OCI-LY7 (cell line): ENCODE measurements at regions not wholly inside any gene's neighbourhood (a gene's known extent, or its start where the extent isn't known, plus 50 kb on each side); places are given as distances from the start of the nearest gene placed in this dataset.

Experiments used
- BruUV-seq: library from RNA; stranded (reverse); fragments of 400-500 nt; replicated peaks from 2 replicates; lab custom pipeline; 2021; lab: Mats Ljungman, UMichigan
- CTCF ChIA-PET: fragments of 300-600 bp; sonication (Branson Sonifier 250); formaldehyde crosslinking; loops from one replicate; lab custom pipeline; 2022; ENCODE audit warnings: antibody characterized with exemption; ENCODE audit not compliant: unreplicated experiment; lab: Charles Lee
- POLR2A ChIA-PET: fragments of 300-600 bp; sonication (Branson Sonifier 250); formaldehyde crosslinking; loops from one replicate; lab custom pipeline; 2022; ENCODE audit warnings: antibody characterized with exemption; lab: Charles Lee
- DNase-seq: peaks from one replicate; pipeline ENCODE4 v3.0.0-alpha.2; 2015; ENCODE audit warnings: low spot score
- H2AFZ ChIP-seq: fragments of 200-600 bp; sonication (generic), shearing (Covaris generic); 2 replicates; pipeline ENCODE4 v1.6.1; 2014; ENCODE audit warnings: mild to moderate bottlenecking, antibody characterized with exemption, low read length, moderate library complexity
- H3K27ac ChIP-seq: fragments of 200-600 bp; sonication (generic); 2 replicates; pipeline ENCODE4 v1.5.1; 2014; ENCODE audit warnings: mixed run types, low read depth, mild to moderate bottlenecking, moderate library complexity, low read length, inconsistent platforms; ENCODE audit not compliant: poor library complexity, severe bottlenecking
- H3K36me3 ChIP-seq: fragments of 200-600 bp; sonication (generic); 2 replicates; pipeline ENCODE4 v1.6.1; 2014; ENCODE audit warnings: mild to moderate bottlenecking, antibody characterized with exemption, low read length, moderate library complexity, mixed read lengths; ENCODE audit not compliant: insufficient read depth
- H3K4me1 ChIP-seq: fragments of 200-600 bp; sonication (generic); 2 replicates; pipeline ENCODE4 v1.5.1; 2014; ENCODE audit warnings: mild to moderate bottlenecking, low read length; ENCODE audit not compliant: insufficient read depth, poor library complexity, severe bottlenecking
- H3K4me2 ChIP-seq: fragments of 200-600 bp; sonication (generic); 2 replicates; pipeline ENCODE4 v1.6.1; 2014; ENCODE audit warnings: mild to moderate bottlenecking, low read length
- H3K4me3 ChIP-seq: fragments of 200-600 bp; sonication (generic); 2 replicates; pipeline ENCODE4 v1.5.1; 2014; ENCODE audit warnings: mild to moderate bottlenecking, low read depth, low read length; ENCODE audit not compliant: poor library complexity, severe bottlenecking
- H3K79me2 ChIP-seq: fragments of 200-600 bp; sonication (generic); 2 replicates; pipeline ENCODE4 v1.6.1; 2016; ENCODE audit warnings: low read depth, mild to moderate bottlenecking, low read length, moderate library complexity, mixed read lengths; ENCODE audit not compliant: insufficient read depth
- H3K9me2 ChIP-seq: fragments of 200-600 bp; sonication (generic); 2 replicates; pipeline ENCODE4 v1.6.1; 2016; ENCODE audit warnings: mild to moderate bottlenecking, low read length, mixed read lengths; ENCODE audit not compliant: insufficient read depth
- H3K9me3 ChIP-seq: fragments of 200-600 bp; sonication (generic); 2 replicates; pipeline ENCODE4 v1.6.1; 2014; ENCODE audit warnings: mild to moderate bottlenecking, mixed run types, low read length, mixed read lengths
- H4K20me1 ChIP-seq: fragments of 200-600 bp; sonication (generic); 2 replicates; pipeline ENCODE4 v1.6.1; 2014; ENCODE audit warnings: mild to moderate bottlenecking, antibody characterized with exemption, low read length, moderate library complexity, mixed read lengths; ENCODE audit not compliant: insufficient read depth
- EZH2phosphoT487 ChIP-seq: fragments of 200-600 bp; sonication (generic); IDR thresholded peaks from 2 replicates; pipeline ENCODE4 v1.6.1; 2018; ENCODE audit warnings: low read depth, borderline replicate concordance, mild to moderate bottlenecking, mixed run types, antibody characterized with exemption, low read length, moderate library complexity, mixed read lengths
- intact Hi-C: fragments of 100-400 bp; cut with micrococcal nuclease; formaldehyde crosslinking; loops from one replicate; pipeline ENCODE4 v1.10.0; 2022; ENCODE audit not compliant: unreplicated experiment
- TF ChIP-seq, protein P1 (sequence below): fragments of 200-600 bp; sonication (generic); conservative IDR thresholded peaks from 2 replicates; pipeline ENCODE4 v1.5.1; 2014; ENCODE audit warnings: mild to moderate bottlenecking, antibody characterized with exemption, low read length, moderate library complexity, mixed read lengths

DNA sequence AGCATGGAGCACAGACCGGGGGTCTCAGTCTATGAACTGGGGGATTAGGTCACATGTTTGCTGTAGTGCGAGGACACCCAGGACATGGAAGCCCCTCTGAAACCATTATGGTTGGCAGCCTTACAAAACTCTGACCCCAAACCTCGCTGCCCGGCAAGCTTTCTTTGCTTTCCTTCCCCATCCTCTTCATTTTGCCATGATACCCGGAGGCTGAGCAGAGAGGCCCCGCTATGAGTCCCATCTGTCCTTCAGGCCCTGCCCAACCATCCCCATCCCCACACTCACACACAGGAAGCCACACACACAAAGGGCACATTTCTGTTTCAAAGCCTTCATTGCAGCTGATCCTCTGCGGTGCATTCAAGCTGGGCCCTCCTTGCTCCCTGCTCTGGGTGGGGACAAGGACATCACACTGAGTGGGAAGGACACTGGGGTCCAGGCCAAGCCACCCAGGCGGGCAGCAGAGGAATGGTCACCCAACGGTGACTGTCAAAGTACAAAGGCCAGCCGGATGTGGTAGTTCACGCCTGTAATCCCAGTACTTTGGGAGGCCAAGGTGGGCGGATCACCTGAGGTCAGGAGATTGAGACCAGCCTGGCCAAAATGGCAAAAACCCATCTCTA lies 176.5 kb downstream of the CTTN start:
- no peaks in the 10 kb centered on the region for H3K79me2 ChIP-seq
- no peak overlapping the region for H2AFZ ChIP-seq
- H3K36me3 ChIP-seq: no peaks in the 10 kb centered on the region
- H3K4me3 ChIP-seq: no peak overlapping the region
- intact Hi-C loops: no loop called here
- H3K9me2 ChIP-seq: no peaks in the 10 kb centered on the region
- DNase-seq: no peak
- no TSS peak for BruUV-seq
- H3K9me3 ChIP-seq: no peaks in the 10 kb centered on the region
- H3K4me1 ChIP-seq: no peaks in the 10 kb centered on the region
- no peak overlapping the region for H3K4me2 ChIP-seq
- H4K20me1 ChIP-seq: no peaks in the 10 kb centered on the region
- TF ChIP-seq, protein P1, sequence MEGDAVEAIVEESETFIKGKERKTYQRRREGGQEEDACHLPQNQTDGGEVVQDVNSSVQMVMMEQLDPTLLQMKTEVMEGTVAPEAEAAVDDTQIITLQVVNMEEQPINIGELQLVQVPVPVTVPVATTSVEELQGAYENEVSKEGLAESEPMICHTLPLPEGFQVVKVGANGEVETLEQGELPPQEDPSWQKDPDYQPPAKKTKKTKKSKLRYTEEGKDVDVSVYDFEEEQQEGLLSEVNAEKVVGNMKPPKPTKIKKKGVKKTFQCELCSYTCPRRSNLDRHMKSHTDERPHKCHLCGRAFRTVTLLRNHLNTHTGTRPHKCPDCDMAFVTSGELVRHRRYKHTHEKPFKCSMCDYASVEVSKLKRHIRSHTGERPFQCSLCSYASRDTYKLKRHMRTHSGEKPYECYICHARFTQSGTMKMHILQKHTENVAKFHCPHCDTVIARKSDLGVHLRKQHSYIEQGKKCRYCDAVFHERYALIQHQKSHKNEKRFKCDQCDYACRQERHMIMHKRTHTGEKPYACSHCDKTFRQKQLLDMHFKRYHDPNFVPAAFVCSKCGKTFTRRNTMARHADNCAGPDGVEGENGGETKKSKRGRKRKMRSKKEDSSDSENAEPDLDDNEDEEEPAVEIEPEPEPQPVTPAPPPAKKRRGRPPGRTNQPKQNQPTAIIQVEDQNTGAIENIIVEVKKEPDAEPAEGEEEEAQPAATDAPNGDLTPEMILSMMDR: no peak
- no peak for TF ChIP-seq EZH2phosphoT487
- CTCF ChIA-PET: no interaction called here
- POLR2A ChIA-PET: no interaction called here
- H3K27ac ChIP-seq: no peak overlapping the region

DNA sequence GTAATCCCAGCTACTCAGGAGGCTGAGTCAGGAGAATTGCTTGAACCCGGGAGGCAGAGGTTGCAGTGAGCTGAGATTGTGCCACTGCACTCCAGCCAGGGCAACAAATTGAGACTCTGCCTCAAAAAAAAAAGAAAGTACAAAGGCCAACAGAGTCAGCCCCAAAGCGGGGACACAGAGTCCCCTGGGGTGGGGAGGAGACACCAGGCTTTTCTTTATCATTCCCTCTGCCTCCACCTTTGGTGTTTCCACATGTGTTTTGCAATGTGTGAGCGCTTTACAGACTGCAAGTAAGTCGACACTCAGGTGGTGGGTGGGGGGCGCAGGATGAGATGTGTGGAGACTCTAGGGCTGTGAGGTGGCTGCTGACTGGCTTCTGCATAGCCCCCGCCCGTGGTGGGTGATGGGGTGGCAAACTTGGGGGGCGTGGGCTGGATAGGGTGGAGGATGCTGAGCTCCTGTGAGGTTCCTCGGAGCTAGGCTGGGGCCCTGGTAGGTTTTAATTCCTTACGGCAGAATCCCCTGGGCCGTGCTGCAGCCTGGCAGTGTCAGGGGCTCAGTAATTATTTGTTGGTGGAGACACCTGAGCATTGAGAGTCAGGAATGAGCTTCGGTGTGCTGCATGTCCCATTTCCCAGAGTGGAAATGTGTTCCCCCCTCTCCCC lies 177.2 kb downstream of the CTTN start:
- Histone ChIP-seq H2AFZ (no peak overlapping the region), H4K20me1 (no peaks in the 10 kb centered on the region), H3K27ac (no peak overlapping the region), H3K4me2 (no peak overlapping the region), H3K9me2 (no peaks in the 10 kb centered on the region), H3K4me1 (no peaks in the 10 kb centered on the region), H3K79me2 (no peaks in the 10 kb centered on the region), H3K4me3 (no peak overlapping the region), H3K9me3 (no peaks in the 10 kb centered on the region), H3K36me3 (no peaks in the 10 kb centered on the region)
- ChIA-PET POLR2A (no interaction called here), CTCF (interaction anchor here (0.5 kb wide), 1 partner anchor 541 kb away, joined by 3 read pairs; no protein-coding TSS in a partner anchor)
- TF ChIP-seq, protein P1: no peak
- TF ChIP-seq EZH2phosphoT487: no peak
- no TSS peak for BruUV-seq
- intact Hi-C loops: no loop called here
- no peak for DNase-seq

DNA sequence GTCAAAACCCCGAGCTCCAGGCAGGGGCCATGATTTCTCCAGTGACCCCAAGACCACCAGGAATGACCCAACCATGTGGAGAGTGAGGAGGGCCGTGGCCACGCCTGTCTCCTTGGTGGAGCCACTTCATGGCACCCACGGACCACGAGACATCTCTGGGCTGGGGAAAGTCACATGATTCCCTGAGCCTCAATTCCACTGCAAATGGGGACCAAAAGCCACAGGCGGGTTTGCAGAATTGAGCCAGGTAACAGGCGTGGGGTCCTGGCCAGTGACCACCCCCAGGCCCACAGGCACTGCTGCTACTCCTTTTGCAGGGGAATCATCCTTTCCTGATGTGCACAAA lies 178.9 kb downstream of the CTTN start:
- intact Hi-C loops: no loop called here
- no peaks in the 10 kb centered on the region for H3K9me2 ChIP-seq
- no peaks in the 10 kb centered on the region for H3K9me3 ChIP-seq
- H3K79me2 ChIP-seq: no peaks in the 10 kb centered on the region
- H3K4me3 ChIP-seq: no peak overlapping the region
- H2AFZ ChIP-seq: no peak overlapping the region
- CTCF ChIA-PET: no interaction called here
- no peak overlapping the region for H3K4me2 ChIP-seq
- no peaks in the 10 kb centered on the region for H4K20me1 ChIP-seq
- TF ChIP-seq EZH2phosphoT487: no peak
- TF ChIP-seq, protein P1: no peak
- H3K36me3 ChIP-seq: no peaks in the 10 kb centered on the region
- H3K27ac ChIP-seq: no peak overlapping the region
- H3K4me1 ChIP-seq: no peaks in the 10 kb centered on the region
- BruUV-seq: no TSS peak
- DNase-seq: no peak
- POLR2A ChIA-PET: no interaction called here
